Medulla oblongata (tissue), 1 donor: ENCODE measurements at regions not wholly inside any gene's neighbourhood (a gene's known extent, or its start where the extent isn't known, plus 50 kb on each side); places are given as distances from the start of the nearest gene placed in this dataset.
"Not testable (repeated sequence)": the region's sequence is repeated elsewhere in the genome, so short reads cannot be mapped to it uniquely, and the experiment has no call there.

Experiments
- DNase-seq: peaks from one replicate; pipeline ENCODE4 v3.0.0-alpha.2; 2015; ENCODE audit errors: extremely low spot score

- no peak for DNase-seq
Observed at GRCh38 chr17:63250830-63251229, 195.3 kb downstream of the CYB561 start.

GRCh38 chr17:63258785-63259184 is 187.3 kb downstream of the CYB561 start:
- DNase-seq, result no peak

DNA sequence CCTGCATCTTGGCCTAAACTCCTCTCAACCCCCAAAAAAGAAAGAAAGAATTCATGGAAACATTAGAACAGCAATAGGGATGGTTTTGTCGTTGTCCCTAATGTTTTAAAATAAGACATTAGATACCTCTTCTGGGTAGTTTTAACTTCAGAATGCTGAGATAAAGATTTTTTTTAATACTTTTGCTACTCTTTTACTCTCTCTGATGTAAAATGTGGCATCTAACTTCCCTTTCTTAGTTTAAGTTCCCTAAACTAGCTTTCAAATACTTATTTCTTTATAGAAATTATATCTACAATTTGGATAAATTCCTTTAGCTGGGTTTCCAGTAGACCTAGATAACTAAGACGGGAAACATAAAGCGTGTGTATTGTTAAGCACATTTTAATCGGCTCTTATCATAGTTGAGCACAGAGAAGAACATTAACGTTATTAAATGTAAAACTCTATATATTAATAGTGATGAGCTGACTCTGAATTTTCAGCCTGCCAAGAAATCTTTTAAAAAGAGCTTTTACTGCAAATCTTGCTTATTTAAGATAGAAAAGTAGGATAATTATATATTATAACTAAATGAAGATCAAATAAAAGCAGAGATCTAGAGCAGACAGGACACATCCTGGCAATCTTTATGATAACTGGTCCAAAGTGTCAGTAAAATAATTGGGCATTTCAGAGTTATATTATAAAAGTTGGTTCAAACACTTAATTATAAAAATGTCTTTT is 183.2 kb downstream of the CYB561 start:
- no peak for DNase-seq

- DNase-seq, result no peak
Observed at GRCh38 chr17:63265526-63265925, 180.6 kb downstream of the CYB561 start.

DNA sequence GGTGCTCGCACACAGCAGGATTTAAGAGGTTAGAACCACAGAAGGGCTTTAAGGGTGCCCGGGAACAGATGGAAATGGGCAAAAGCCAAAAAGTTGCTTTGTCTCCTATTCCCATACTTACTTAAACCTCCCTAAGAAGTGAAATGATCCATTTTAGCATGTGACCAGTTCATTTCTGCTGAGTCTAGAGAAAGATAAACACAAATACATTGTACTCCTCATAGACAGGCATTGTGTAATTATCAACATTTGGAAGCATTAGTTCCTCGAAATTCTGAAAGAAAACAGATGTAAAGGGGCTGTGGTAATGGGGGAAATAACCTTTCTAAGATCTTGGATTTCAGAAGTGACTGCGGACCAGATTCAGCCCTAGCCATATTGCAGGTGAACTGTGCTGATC is 178.3 kb downstream of the CYB561 start:
- no peak for DNase-seq

DNA sequence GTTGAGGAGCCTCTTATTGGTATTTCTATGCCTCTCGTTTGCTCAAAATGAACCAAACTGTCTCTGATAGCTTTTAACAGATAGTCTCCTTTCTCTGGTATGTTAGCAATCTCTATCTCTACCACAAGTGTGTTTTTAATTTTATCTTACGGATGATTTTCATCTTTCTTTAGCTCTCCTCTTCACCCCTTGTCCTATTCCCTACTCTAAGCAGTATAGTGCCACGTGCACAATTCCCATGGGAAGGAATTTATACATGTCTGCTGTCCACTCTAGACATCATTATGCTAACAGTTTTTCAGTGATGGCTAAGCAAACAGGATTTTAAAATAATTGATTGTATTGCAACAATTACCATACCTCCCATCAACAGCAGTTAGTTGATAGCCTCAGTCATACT is 177.3 kb downstream of the CYB561 start:
- DNase-seq, result no peak

GRCh38 chr17:63270610-63271009 is 175.5 kb downstream of the CYB561 start:
- DNase-seq, result no peak

DNA sequence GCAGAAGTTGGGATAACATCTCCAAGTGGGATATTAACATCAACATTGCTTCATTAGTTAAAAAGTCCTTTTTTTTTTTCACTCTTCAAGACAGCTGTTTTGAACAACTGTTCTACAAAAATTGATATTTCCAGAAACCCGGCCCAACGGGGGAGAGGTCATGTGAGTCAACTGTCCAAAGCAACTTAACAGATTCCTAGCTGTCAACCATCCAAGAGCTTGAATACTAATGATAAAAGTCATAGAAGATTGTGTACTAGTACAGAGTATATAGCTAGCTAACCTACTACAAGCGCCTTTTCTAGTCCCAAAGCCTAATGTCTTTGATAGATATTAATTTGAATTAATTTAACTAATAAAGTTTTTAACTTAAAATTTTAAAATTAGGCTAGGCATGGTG is 172.0 kb downstream of the CYB561 start:
- no peak for DNase-seq

GRCh38 chr17:63275318-63275970 is 170.7 kb downstream of the CYB561 start:
- no peak for DNase-seq

GRCh38 chr17:63275971-63276745 is 169.9 kb downstream of the CYB561 start:
- no peak for DNase-seq

- no peak for DNase-seq
Observed at GRCh38 chr17:63276821-63277220, 169.3 kb downstream of the CYB561 start.

GRCh38 chr17:63277629-63278028 is 168.5 kb downstream of the CYB561 start:
- no peak for DNase-seq

- DNase-seq, result no peak
Observed at GRCh38 chr17:63278728-63279442, 167.2 kb downstream of the CYB561 start.

- no peak for DNase-seq
Observed at GRCh38 chr17:63279498-63280230, 166.4 kb downstream of the CYB561 start.

GRCh38 chr17:63282455-63282854 is 163.7 kb downstream of the CYB561 start:
- no peak for DNase-seq

- DNase-seq, result no peak
Observed at GRCh38 chr17:63285551-63285950, 160.6 kb downstream of the CYB561 start.

- no peak for DNase-seq
Observed at GRCh38 chr17:63286254-63286653, 159.9 kb downstream of the CYB561 start.

GRCh38 chr17:63287006-63287405 is 159.1 kb downstream of the CYB561 start:
- not testable (repeated sequence) for DNase-seq

DNA sequence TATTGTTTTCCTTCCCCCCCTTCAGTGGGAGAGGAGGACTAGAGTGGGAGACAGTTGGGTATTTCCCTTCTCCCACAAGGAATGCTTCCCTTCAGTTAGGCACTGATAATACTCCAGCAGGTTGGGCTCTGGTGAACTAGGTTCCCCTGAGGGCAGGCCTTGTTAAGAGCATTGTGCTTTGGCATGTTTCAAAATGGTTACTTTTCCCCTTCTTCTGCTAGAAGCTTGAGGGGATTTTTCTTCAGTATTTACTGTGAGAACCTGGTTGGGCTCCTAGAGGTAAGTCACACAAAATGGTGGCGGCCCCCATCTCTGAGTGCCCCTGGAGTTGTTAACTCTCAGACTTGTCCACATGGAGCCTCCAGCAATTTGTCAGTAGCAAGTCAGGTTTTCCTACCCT is 156.2 kb downstream of the CYB561 start:
- DNase-seq, result no peak

DNA sequence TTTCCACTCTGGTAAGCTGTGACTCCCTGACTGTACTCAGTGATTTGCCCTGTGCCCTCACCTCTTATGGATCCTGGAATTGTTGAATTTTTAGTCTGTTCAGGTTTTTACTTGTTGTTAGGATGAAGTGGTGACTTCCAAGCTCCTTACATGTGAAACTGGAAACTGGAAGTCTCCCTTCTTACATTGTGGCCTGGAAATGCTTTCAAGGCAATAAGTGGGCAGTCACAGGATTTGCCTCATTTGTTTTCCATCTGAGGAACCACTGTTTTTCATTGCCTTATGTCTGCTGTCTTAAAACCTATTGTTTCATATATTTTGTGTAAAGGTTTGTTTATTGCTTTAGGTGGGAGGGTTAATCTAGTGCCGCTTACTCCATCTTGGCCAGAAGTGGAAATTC is 155.8 kb downstream of the CYB561 start:
- DNase-seq, result no peak

GRCh38 chr17:63290784-63291183 is 155.3 kb downstream of the CYB561 start:
- no peak for DNase-seq
